Loucy (cell line): ENCODE measurements at regions not wholly inside any gene's neighbourhood (a gene's known extent, or its start where the extent isn't known, plus 50 kb on each side); places are given as distances from the start of the nearest gene placed in this dataset.

Source experiments
- CTCF ChIP-seq: fragments of 200-600 bp; sonication (generic); conservative IDR thresholded peaks from 2 replicates; pipeline ENCODE4 v1.5.1; 2014; ENCODE audit warnings: mild to moderate bottlenecking, antibody characterized with exemption, low read length
- EZH2phosphoT487 ChIP-seq: fragments of 200-600 bp; IDR thresholded peaks from 2 replicates; pipeline ENCODE4 v1.6.1; 2018; ENCODE audit warnings: antibody characterized with exemption, mild to moderate bottlenecking, moderate library complexity, borderline replicate concordance

GRCh38 chr9:103186959-103187358 lies 191.8 kb downstream of the CYLC2 start:
- no peak for TF ChIP-seq EZH2phosphoT487
- TF ChIP-seq CTCF, result no peak
